CD4-positive, alpha-beta T cell (primary cell): ENCODE measurements at regions not wholly inside any gene's neighbourhood (a gene's known extent, or its start where the extent isn't known, plus 50 kb on each side); places are given as distances from the start of the nearest gene placed in this dataset.

Experiments
- ATAC-seq: fragments of 200-7000 bp; cut with Tn5 transposase; one replicate; pipeline ENCODE4 v1.10.0; 2022; ENCODE audit warnings: mild to moderate bottlenecking; ENCODE audit not compliant: poor library complexity
- CTCF ChIA-PET: fragments of 350-600 bp; sonication (Branson Sonifier 250); formaldehyde crosslinking; loops from one replicate; lab custom pipeline; 2021; ENCODE audit warnings: antibody characterized with exemption, inconsistent platforms; lab: Charles Lee
- POLR2A ChIA-PET: fragments of 350-600 bp; sonication (Branson Sonifier 250); formaldehyde crosslinking; loops from one replicate; lab custom pipeline; 2021; ENCODE audit warnings: antibody characterized with exemption, inconsistent platforms; lab: Charles Lee
- DNase-seq, 14 experiments: peaks; one replicate each; pipeline ENCODE4 v3.0.0-alpha.2; 2013 to 2020; ENCODE audit warnings: mixed read lengths in 2 of 14
- H3K27ac ChIP-seq, 2 donors: one replicate each; pipeline versions ENCODE4 v1.5.1 to v1.7.0; 2013; ENCODE audit warnings: low read length in 2 of 2, low read depth in 1 of 2, mild to moderate bottlenecking in 1 of 2
- H3K27me3 ChIP-seq, 2 experiments: 1 replicate in 1 of 2; 2 replicates in 1 of 2; pipeline versions ENCODE4 v1.6.1 to v1.7.0; 2013; ENCODE audit warnings: low read length in 2 of 2, control low read depth in 1 of 2, mild to moderate bottlenecking in 1 of 2, moderate library complexity in 1 of 2; ENCODE audit not compliant: insufficient read depth in 2 of 2, control insufficient read depth in 1 of 2
- H3K36me3 ChIP-seq: one replicate; pipeline ENCODE4 v1.6.1; 2013; ENCODE audit warnings: low read length, control low read depth; ENCODE audit not compliant: insufficient read depth
- H3K4me1 ChIP-seq: one replicate; pipeline ENCODE4 v1.6.1; 2013; ENCODE audit warnings: low read length, control low read depth; ENCODE audit not compliant: insufficient read depth
- H3K4me3 ChIP-seq: one replicate; pipeline ENCODE4 v1.5.1; 2013; ENCODE audit warnings: mild to moderate bottlenecking, low read length, moderate library complexity
- H3K9me3 ChIP-seq, 2 experiments: 1 replicate in 1 of 2; 2 replicates in 1 of 2; pipeline versions ENCODE4 v1.6.1 to v1.7.0; 2013; ENCODE audit warnings: low read length in 2 of 2, mild to moderate bottlenecking in 2 of 2, control low read depth in 1 of 2, moderate library complexity in 1 of 2; ENCODE audit not compliant: control insufficient read depth in 1 of 2, insufficient read depth in 1 of 2
- H3K27ac Mint-ChIP-seq: one replicate; pipeline ENCODE4 v1.8.0; 2020; ENCODE audit warnings: mixed read lengths
- H3K27me3 Mint-ChIP-seq: one replicate; pipeline ENCODE4 v1.8.0; 2021; ENCODE audit warnings: mixed read lengths
- H3K36me3 Mint-ChIP-seq: one replicate; pipeline ENCODE4 v1.8.0; 2021; ENCODE audit warnings: low read depth, mixed read lengths
- H3K4me1 Mint-ChIP-seq: one replicate; pipeline ENCODE4 v1.8.0; 2021; ENCODE audit warnings: low read depth, mixed read lengths
- H3K4me3 Mint-ChIP-seq: one replicate; pipeline ENCODE4 v1.8.0; 2020; ENCODE audit warnings: mild to moderate bottlenecking, mixed read lengths
- H3K9me3 Mint-ChIP-seq: one replicate; pipeline ENCODE4 v1.8.0; 2020; ENCODE audit warnings: mixed read lengths
- CTCF ChIP-seq: fragments of 200-600 bp; IDR thresholded peaks from one replicate; pipeline ENCODE4 v1.8.0; 2022; ENCODE audit warnings: antibody characterized with exemption, mild to moderate bottlenecking
- intact Hi-C, 2 experiments: fragments of 100-400 bp; cut with DNase I in 1 of 2; cut with micrococcal nuclease in 1 of 2; formaldehyde crosslinking; loops; one replicate each; pipeline versions ENCODE4 v1.15.1 to v1.9.0; 2023 to 2025; cut with DNase I, micrococcal nuclease

- Histone ChIP-seq H3K27me3 (no peaks in the 10 kb centered on the region), H3K27ac (no peak overlapping the region), H3K36me3 (no peaks in the 10 kb centered on the region), H3K4me1 (no peaks in the 10 kb centered on the region), H3K9me3 (peaks cover 0 to 2% of the 10 kb centered on the region in 2 experiments), H3K4me3 (no peak overlapping the region)
- no peak overlapping the region for H3K4me3 Mint-ChIP-seq
- H3K27ac Mint-ChIP-seq, result no peak overlapping the region
- intact Hi-C loops, result loop anchor here in 1 of 2 experiments (10.0 kb wide), 1 partner anchor 178 kb away; the partner anchor contains the start of gene GNAI1
- no peak for TF ChIP-seq CTCF
- POLR2A ChIA-PET, result no interaction called here
- no peaks in the 10 kb centered on the region for H3K9me3 Mint-ChIP-seq
- DNase-seq (no peak), ATAC-seq (no peak)
- peaks cover 37% of the 10 kb centered on the region for H3K4me1 Mint-ChIP-seq
- no peaks in the 10 kb centered on the region for H3K27me3 Mint-ChIP-seq
- CTCF ChIA-PET, result no interaction called here
- H3K36me3 Mint-ChIP-seq, result no peaks in the 10 kb centered on the region
Measured at GRCh38 chr7:80313067-80313626, 178.5 kb downstream of the GNAI1 start.

- Histone ChIP-seq H3K9me3 (no peaks in the 10 kb centered on the region), H3K4me1 (no peaks in the 10 kb centered on the region), H3K36me3 (no peaks in the 10 kb centered on the region), H3K27me3 (no peaks in the 10 kb centered on the region), H3K27ac (no peak overlapping the region), H3K4me3 (no peak overlapping the region)
- Mint-ChIP-seq H3K4me3 (no peak overlapping the region), H3K9me3 (no peaks in the 10 kb centered on the region), H3K4me1 (peaks cover 37% of the 10 kb centered on the region), H3K36me3 (no peaks in the 10 kb centered on the region), H3K27ac (peak overlapping the region; percentile 18), H3K27me3 (no peaks in the 10 kb centered on the region)
- TF ChIP-seq CTCF, result no peak
- CTCF ChIA-PET, result no interaction called here
- intact Hi-C loops, result loop anchor here in 1 of 2 experiments (10.0 kb wide), 1 partner anchor 177 kb away; the partner anchor contains the start of gene GNAI1
- ATAC-seq (peak; percentile 90), DNase-seq (peak in 6 of 14 experiments; percentile 3 to 52 (median 30))
- POLR2A ChIA-PET, result no interaction called here
Measured at GRCh38 chr7:80312139-80312661, 177.6 kb downstream of the GNAI1 start.

- DNase-seq (no peak), ATAC-seq (no peak)
- Histone ChIP-seq H3K9me3 (no peaks in the 10 kb centered on the region), H3K36me3 (no peaks in the 10 kb centered on the region), H3K4me1 (no peaks in the 10 kb centered on the region), H3K27ac (no peak overlapping the region), H3K4me3 (no peak overlapping the region), H3K27me3 (no peaks in the 10 kb centered on the region)
- ChIA-PET POLR2A (interaction anchor here (1.4 kb wide), 1 partner anchor 204 kb away, joined by 3 read pairs; no protein-coding TSS in a partner anchor), CTCF (no interaction called here)
- intact Hi-C loops, result loop anchor here in 1 of 2 experiments (10.0 kb wide), 1 partner anchor 177 kb away; the partner anchor contains the start of gene GNAI1
- H3K4me1 Mint-ChIP-seq, result peaks cover 41% of the 10 kb centered on the region
- no peak overlapping the region for H3K4me3 Mint-ChIP-seq
- peak overlapping the region; percentile 18 for H3K27ac Mint-ChIP-seq
- TF ChIP-seq CTCF, result no peak
- no peaks in the 10 kb centered on the region for H3K9me3 Mint-ChIP-seq
- no peaks in the 10 kb centered on the region for H3K27me3 Mint-ChIP-seq
- no peaks in the 10 kb centered on the region for H3K36me3 Mint-ChIP-seq
Measured at GRCh38 chr7:80311313-80311712, 176.7 kb downstream of the GNAI1 start.
